H9 (cell line): ENCODE measurements at regions not wholly inside any gene's neighbourhood (a gene's known extent, or its start where the extent isn't known, plus 50 kb on each side); places are given as distances from the start of the nearest gene placed in this dataset.

Experiments used
- DNase-seq: peaks from one replicate; pipeline ENCODE4 v3.0.0-alpha.2; 2017
- H2AFZ ChIP-seq: one replicate; pipeline ENCODE4 v1.6.1; 2013; ENCODE audit warnings: mild to moderate bottlenecking, low read length, control low read depth, moderate library complexity
- H2AK5ac ChIP-seq: 2 replicates; pipeline ENCODE4 v1.6.1; 2013; ENCODE audit warnings: low read length, control low read depth, mixed read lengths; ENCODE audit not compliant: insufficient read length
- H2BK120ac ChIP-seq: one replicate; pipeline ENCODE4 v1.6.1; 2013; ENCODE audit warnings: low read depth, mild to moderate bottlenecking, low read length, control low read depth, inconsistent platforms; ENCODE audit not compliant: poor library complexity, severe bottlenecking
- H2BK12ac ChIP-seq: 2 replicates; pipeline ENCODE4 v1.6.1; 2013; ENCODE audit warnings: low read length, control low read depth, mixed read lengths, low read depth; ENCODE audit not compliant: insufficient read length
- H2BK15ac ChIP-seq: 2 replicates; pipeline ENCODE4 v1.6.1; 2013; ENCODE audit warnings: low read depth, low read length, control low read depth
- H2BK20ac ChIP-seq: one replicate; pipeline ENCODE4 v1.6.1; 2013; ENCODE audit warnings: low read depth, mild to moderate bottlenecking, low read length, control low read depth, inconsistent platforms; ENCODE audit not compliant: poor library complexity, severe bottlenecking
- H2BK5ac ChIP-seq: 2 replicates; pipeline ENCODE4 v1.6.1; 2013; ENCODE audit warnings: low read length, control low read depth, mixed read lengths; ENCODE audit not compliant: insufficient read length
- H3K14ac ChIP-seq: 2 replicates; pipeline ENCODE4 v1.6.1; 2013; ENCODE audit warnings: low read length, control low read depth; ENCODE audit not compliant: insufficient read depth
- H3K18ac ChIP-seq: 2 replicates; pipeline ENCODE4 v1.6.1; 2013; ENCODE audit warnings: low read depth, mild to moderate bottlenecking, mixed read lengths, low read length, control low read depth; ENCODE audit not compliant: insufficient read length
- H3K23ac ChIP-seq: 2 replicates; pipeline ENCODE4 v1.6.1; 2013; ENCODE audit warnings: low read length, control low read depth, mixed read lengths, low read depth; ENCODE audit not compliant: insufficient read length
- H3K23me2 ChIP-seq: 2 replicates; pipeline ENCODE4 v1.6.1; 2013; ENCODE audit warnings: low read depth, mild to moderate bottlenecking, mixed read lengths, low read length, control low read depth; ENCODE audit not compliant: insufficient read length, poor library complexity, severe bottlenecking
- H3K27ac ChIP-seq: 2 replicates; pipeline ENCODE4 v1.5.1; 2013; ENCODE audit warnings: low read length, control low read depth, mixed read lengths, low read depth; ENCODE audit not compliant: insufficient read length
- H3K27me3 ChIP-seq: 2 replicates; pipeline ENCODE4 v1.6.1; 2013; ENCODE audit warnings: low read length, control low read depth, inconsistent platforms; ENCODE audit not compliant: insufficient read depth
- H3K4ac ChIP-seq: 2 replicates; pipeline ENCODE4 v1.6.1; 2013; ENCODE audit warnings: low read depth, mild to moderate bottlenecking, control low read depth, inconsistent platforms, low read length, moderate library complexity
- H3K4me1 ChIP-seq: 2 replicates; pipeline ENCODE4 v1.6.1; 2013; ENCODE audit warnings: low read length, control low read depth, inconsistent platforms; ENCODE audit not compliant: insufficient read depth
- H3K4me2 ChIP-seq: 2 replicates; pipeline ENCODE4 v1.6.1; 2013; ENCODE audit warnings: low read length, control low read depth, mixed read lengths; ENCODE audit not compliant: insufficient read length, insufficient read depth
- H3K56ac ChIP-seq: 2 replicates; pipeline ENCODE4 v1.6.1; 2013; ENCODE audit warnings: low read depth, mild to moderate bottlenecking, mixed read lengths, low read length, control low read depth; ENCODE audit not compliant: insufficient read length
- H3K79me1 ChIP-seq: 2 replicates; pipeline ENCODE4 v1.6.1; 2013; ENCODE audit warnings: low read depth, mild to moderate bottlenecking, moderate library complexity, low read length, control low read depth, inconsistent platforms; ENCODE audit not compliant: insufficient read depth, poor library complexity, severe bottlenecking
- H3K79me2 ChIP-seq: 2 replicates; pipeline ENCODE4 v1.6.1; 2013; ENCODE audit warnings: low read length, control low read depth, inconsistent platforms; ENCODE audit not compliant: insufficient read depth
- H3K9ac ChIP-seq: 2 replicates; pipeline ENCODE4 v1.6.1; 2013; ENCODE audit warnings: low read length, control low read depth, mixed read lengths; ENCODE audit not compliant: insufficient read length; ENCODE audit errors: extremely low read depth
- H3K9me3 ChIP-seq: one replicate; pipeline ENCODE4 v1.6.1; 2013; ENCODE audit warnings: low read depth, low read length, inconsistent platforms; ENCODE audit not compliant: control insufficient read depth
- H3T11ph ChIP-seq: one replicate; pipeline ENCODE4 v1.6.1; 2013; ENCODE audit warnings: mild to moderate bottlenecking, low read length, control low read depth, inconsistent platforms
- H4K20me1 ChIP-seq: one replicate; pipeline ENCODE4 v1.6.1; 2013; ENCODE audit not compliant: control insufficient read depth, insufficient read length, insufficient read depth
- H4K5ac ChIP-seq: 2 replicates; pipeline ENCODE4 v1.6.1; 2013; ENCODE audit warnings: low read depth, mild to moderate bottlenecking, mixed read lengths, low read length, control low read depth; ENCODE audit not compliant: insufficient read length
- H4K8ac ChIP-seq: replicated peaks from 2 replicates; pipeline ENCODE4 v1.6.1; 2013; ENCODE audit warnings: low read length, control low read depth, mixed read lengths, low read depth; ENCODE audit not compliant: insufficient read length
- H4K91ac ChIP-seq: 2 replicates; pipeline ENCODE4 v1.6.1; 2013; ENCODE audit warnings: low read depth, mild to moderate bottlenecking, moderate library complexity, mixed read lengths, low read length, control low read depth; ENCODE audit not compliant: insufficient read length
- H3K27ac Mint-ChIP-seq, 3 experiments: 2 replicates in 2 of 3; 3 replicates in 1 of 3; pipeline ENCODE4 v1.8.0; 2020 to 2021; ENCODE audit warnings: mixed read lengths in 3 of 3, mild to moderate bottlenecking in 1 of 3, moderate library complexity in 1 of 3
- H3K27me3 Mint-ChIP-seq: 2 replicates; pipeline ENCODE4 v1.8.0; 2021; ENCODE audit warnings: low read depth, mild to moderate bottlenecking, moderate library complexity, mixed read lengths
- H3K36me3 Mint-ChIP-seq, 3 experiments: 2 replicates in 2 of 3; 3 replicates in 1 of 3; pipeline ENCODE4 v1.8.0; 2020 to 2021; ENCODE audit warnings: low read depth in 3 of 3, mixed read lengths in 3 of 3; ENCODE audit not compliant: insufficient read depth in 1 of 3
- H3K4me1 Mint-ChIP-seq, 2 experiments: 2 replicates each; pipeline ENCODE4 v1.8.0; 2020; ENCODE audit warnings: mixed read lengths in 2 of 2
- H3K4me3 Mint-ChIP-seq, 2 experiments: 2 replicates in 1 of 2; 3 replicates in 1 of 2; pipeline ENCODE4 v1.8.0; 2020 to 2021; ENCODE audit warnings: mild to moderate bottlenecking in 2 of 2, mixed read lengths in 2 of 2, moderate library complexity in 1 of 2
- H3K9me3 Mint-ChIP-seq, 2 experiments: 2 replicates in 1 of 2; 3 replicates in 1 of 2; pipeline ENCODE4 v1.8.0; 2020; ENCODE audit warnings: mild to moderate bottlenecking in 2 of 2, mixed read lengths in 2 of 2, moderate library complexity in 1 of 2
- TF ChIP-seq, protein P1 (sequence below): fragments of 200-600 bp; sonication (generic); conservative IDR thresholded peaks from 3 replicates; pipeline ENCODE4 v1.8.0; 2021; ENCODE audit warnings: antibody characterized with exemption, mild to moderate bottlenecking

DNA sequence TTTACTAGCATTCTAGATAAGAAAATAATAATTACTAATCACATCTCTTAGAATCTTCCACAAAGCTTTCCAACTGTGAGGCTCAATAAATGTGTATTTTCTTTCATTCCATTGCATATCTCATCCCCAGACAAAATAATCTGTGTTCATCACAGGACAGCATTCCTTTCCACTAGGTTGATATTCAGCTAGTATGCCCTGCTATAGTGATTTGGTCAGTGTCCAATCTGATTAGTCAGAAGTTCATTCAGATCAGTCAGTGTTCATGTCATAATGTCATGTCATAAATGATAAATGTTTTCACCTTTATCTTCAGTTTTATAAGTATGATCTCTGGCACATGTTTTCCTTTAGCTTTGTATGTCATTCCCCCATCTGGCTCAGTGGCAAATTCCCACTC, 611.4 kb downstream of the KCTD8 start:
- no peak overlapping the region for H3K18ac ChIP-seq
- no peaks in the 10 kb centered on the region for H4K20me1 ChIP-seq
- no peaks in the 10 kb centered on the region for H3K4me1 ChIP-seq
- no peak overlapping the region for H2BK15ac ChIP-seq
- H3K4me3 Mint-ChIP-seq, result no peak overlapping the region
- no peaks in the 10 kb centered on the region for H3K23me2 ChIP-seq
- no peaks in the 10 kb centered on the region for H3K27me3 Mint-ChIP-seq
- H3K27me3 ChIP-seq, result no peaks in the 10 kb centered on the region
- H3K27ac Mint-ChIP-seq, result no peak overlapping the region; a peak in 1 of 7 replicates
- H3K4me1 Mint-ChIP-seq, result peaks cover 3 to 6% of the 10 kb centered on the region in 2 experiments
- H3K36me3 Mint-ChIP-seq, result peaks cover 0 to 1% (median under 1%) of the 10 kb centered on the region in 3 experiments; a peak in 2 of 7 replicates
- no peak overlapping the region for H2BK120ac ChIP-seq
- no peak overlapping the region for H2BK5ac ChIP-seq
- no peak overlapping the region for H2AFZ ChIP-seq
- H4K5ac ChIP-seq, result no peak overlapping the region
- no peaks in the 10 kb centered on the region for H3K79me1 ChIP-seq
- H3K9me3 ChIP-seq, result no peaks in the 10 kb centered on the region
- no peaks in the 10 kb centered on the region for H3K79me2 ChIP-seq
- H2BK12ac ChIP-seq, result no peak overlapping the region
- H3K4me2 ChIP-seq, result no peak overlapping the region
- H3K14ac ChIP-seq, result no peak overlapping the region
- H3K4ac ChIP-seq, result no peak overlapping the region
- no peak for DNase-seq
- no peak overlapping the region for H3K9ac ChIP-seq
- no peak overlapping the region for H3K56ac ChIP-seq
- H3K23ac ChIP-seq, result no peak overlapping the region
- no peak overlapping the region for H2BK20ac ChIP-seq
- no peak overlapping the region for H2AK5ac ChIP-seq
- TF ChIP-seq, protein P1, sequence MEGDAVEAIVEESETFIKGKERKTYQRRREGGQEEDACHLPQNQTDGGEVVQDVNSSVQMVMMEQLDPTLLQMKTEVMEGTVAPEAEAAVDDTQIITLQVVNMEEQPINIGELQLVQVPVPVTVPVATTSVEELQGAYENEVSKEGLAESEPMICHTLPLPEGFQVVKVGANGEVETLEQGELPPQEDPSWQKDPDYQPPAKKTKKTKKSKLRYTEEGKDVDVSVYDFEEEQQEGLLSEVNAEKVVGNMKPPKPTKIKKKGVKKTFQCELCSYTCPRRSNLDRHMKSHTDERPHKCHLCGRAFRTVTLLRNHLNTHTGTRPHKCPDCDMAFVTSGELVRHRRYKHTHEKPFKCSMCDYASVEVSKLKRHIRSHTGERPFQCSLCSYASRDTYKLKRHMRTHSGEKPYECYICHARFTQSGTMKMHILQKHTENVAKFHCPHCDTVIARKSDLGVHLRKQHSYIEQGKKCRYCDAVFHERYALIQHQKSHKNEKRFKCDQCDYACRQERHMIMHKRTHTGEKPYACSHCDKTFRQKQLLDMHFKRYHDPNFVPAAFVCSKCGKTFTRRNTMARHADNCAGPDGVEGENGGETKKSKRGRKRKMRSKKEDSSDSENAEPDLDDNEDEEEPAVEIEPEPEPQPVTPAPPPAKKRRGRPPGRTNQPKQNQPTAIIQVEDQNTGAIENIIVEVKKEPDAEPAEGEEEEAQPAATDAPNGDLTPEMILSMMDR, result no peak
- H3K9me3 Mint-ChIP-seq, result peaks cover 0 to under 1% of the 10 kb centered on the region in 2 experiments; a peak in 2 of 5 replicates
- no peak overlapping the region for H4K91ac ChIP-seq
- no peak overlapping the region for H3T11ph ChIP-seq
- H4K8ac ChIP-seq, result no peak overlapping the region
- H3K27ac ChIP-seq, result no peak overlapping the region
